Neural progenitor cell (in vitro differentiated cells): ENCODE measurements at regions not wholly inside any gene's neighbourhood (a gene's known extent, or its start where the extent isn't known, plus 50 kb on each side); places are given as distances from the start of the nearest gene placed in this dataset.
"Not testable (repeated sequence)": the region's sequence is repeated elsewhere in the genome, so short reads cannot be mapped to it uniquely, and the experiment has no call there.

Source experiments
- DNase-seq: peaks from one replicate; pipeline ENCODE4 v3.0.0-alpha.2; 2016; ENCODE audit warnings: low spot score
- H2AFZ ChIP-seq: fragments of 200-600 bp; sonication (generic); replicated peaks from 2 replicates; pipeline ENCODE4 v1.6.1; 2016; ENCODE audit warnings: antibody characterized with exemption
- H3F3A ChIP-seq: fragments of 200-600 bp; sonication (generic); 2 replicates; pipeline ENCODE4 v1.6.1; 2016; ENCODE audit warnings: antibody characterized with exemption, low read depth
- H3K27ac ChIP-seq: fragments of 200-600 bp; sonication (generic); 2 replicates; pipeline ENCODE4 v1.5.1; 2016; ENCODE audit warnings: mild to moderate bottlenecking
- H3K27me3 ChIP-seq: fragments of 200-600 bp; sonication (generic); 2 replicates; pipeline ENCODE4 v1.6.1; 2016; ENCODE audit warnings: mild to moderate bottlenecking, moderate library complexity
- H3K36me3 ChIP-seq: fragments of 200-600 bp; sonication (generic); 2 replicates; pipeline ENCODE4 v1.5.1; 2016
- H3K4me1 ChIP-seq: fragments of 200-600 bp; sonication (generic); 2 replicates; pipeline ENCODE4 v1.6.1; 2016; ENCODE audit warnings: mixed run types
- H3K4me2 ChIP-seq: fragments of 200-600 bp; sonication (generic); 2 replicates; pipeline ENCODE4 v1.6.1; 2016
- H3K4me3 ChIP-seq: fragments of 200-600 bp; sonication (generic); 2 replicates; pipeline ENCODE4 v1.5.1; 2016
- H3K79me2 ChIP-seq: fragments of 200-600 bp; sonication (generic); 2 replicates; pipeline ENCODE4 v1.6.1; 2016; ENCODE audit warnings: low read depth
- H3K9ac ChIP-seq: fragments of 200-600 bp; sonication (generic); 2 replicates; pipeline ENCODE4 v1.6.1; 2016
- H3K9me3 ChIP-seq: fragments of 200-600 bp; sonication (generic); 2 replicates; pipeline ENCODE4 v1.5.1; 2016; ENCODE audit warnings: low read depth
- H4K20me1 ChIP-seq: fragments of 200-600 bp; sonication (generic); 2 replicates; pipeline ENCODE4 v1.6.1; 2016; ENCODE audit warnings: low read depth
- H3K27ac Mint-ChIP-seq: 3 replicates; pipeline ENCODE4 v1.8.0; 2021; ENCODE audit warnings: mixed read lengths
- H3K27me3 Mint-ChIP-seq: 2 replicates; pipeline ENCODE4 v1.8.0; 2022; ENCODE audit warnings: low read depth, mild to moderate bottlenecking, inconsistent platforms, moderate library complexity, mixed read lengths; ENCODE audit not compliant: insufficient read depth
- H3K36me3 Mint-ChIP-seq: 3 replicates; pipeline ENCODE4 v1.8.0; 2021; ENCODE audit warnings: mixed read lengths
- H3K4me1 Mint-ChIP-seq: 3 replicates; pipeline ENCODE4 v1.8.0; 2021; ENCODE audit warnings: mixed read lengths
- H3K4me3 Mint-ChIP-seq: 3 replicates; pipeline ENCODE4 v1.8.0; 2021; ENCODE audit warnings: mild to moderate bottlenecking, moderate library complexity, mixed read lengths
- H3K9me3 Mint-ChIP-seq: 3 replicates; pipeline ENCODE4 v1.8.0; 2020; ENCODE audit warnings: mixed read lengths
- CTCF ChIP-seq: fragments of 200-600 bp; sonication (generic); IDR thresholded peaks from 2 replicates; pipeline ENCODE4 v1.5.1; 2017; ENCODE audit warnings: antibody characterized with exemption, mild to moderate bottlenecking
- EZH2 ChIP-seq: fragments of 200-600 bp; sonication (generic); IDR thresholded peaks from 2 replicates; pipeline ENCODE4 v1.6.1; 2017; ENCODE audit warnings: antibody characterized with exemption, mild to moderate bottlenecking, moderate library complexity
- EZH2phosphoT487 ChIP-seq: fragments of 200-600 bp; sonication (generic); IDR thresholded peaks from 2 replicates; pipeline ENCODE4 v1.6.1; 2017; ENCODE audit warnings: antibody characterized with exemption

- Mint-ChIP-seq H3K4me3 (no peak overlapping the region), H3K27ac (no peak overlapping the region), H3K27me3 (no peaks in the 10 kb centered on the region), H3K9me3 (peaks cover 11% of the 10 kb centered on the region), H3K36me3 (no peaks in the 10 kb centered on the region), H3K4me1 (no peaks in the 10 kb centered on the region)
- Histone ChIP-seq H3K9me3 (no peaks in the 10 kb centered on the region), H3K4me1 (no peaks in the 10 kb centered on the region), H4K20me1 (no peaks in the 10 kb centered on the region), H3K27ac (no peak overlapping the region), H3K4me2 (no peak overlapping the region), H3K36me3 (no peaks in the 10 kb centered on the region), H3F3A (no peaks in the 10 kb centered on the region), H3K9ac (no peak overlapping the region), H3K27me3 (no peaks in the 10 kb centered on the region), H3K4me3 (no peak overlapping the region), H3K79me2 (no peaks in the 10 kb centered on the region), H2AFZ (no peak overlapping the region)
- no peak for TF ChIP-seq EZH2phosphoT487
- no peak for DNase-seq
Measured at GRCh38 chr7:50908628-50909290, 126.1 kb upstream of the GRB10 start.

- H3K27me3 ChIP-seq, H3K9me3 ChIP-seq, H3K4me1 ChIP-seq, H4K20me1 ChIP-seq, H3K4me1 Mint-ChIP-seq, H3K4me2 ChIP-seq, H3K36me3 ChIP-seq, H3K4me3 Mint-ChIP-seq, H3F3A ChIP-seq, H3K9me3 Mint-ChIP-seq, H3K4me3 ChIP-seq, H3K27ac ChIP-seq, DNase-seq, H3K36me3 Mint-ChIP-seq, H3K27me3 Mint-ChIP-seq, H3K9ac ChIP-seq, H3K79me2 ChIP-seq: not testable (repeated sequence)
- H2AFZ ChIP-seq, result peak overlapping the region; percentile 90
- peak overlapping the region; percentile 37 for H3K27ac Mint-ChIP-seq
Measured at GRCh38 chr7:50898604-50899477, 116.1 kb upstream of the GRB10 start.

GRCh38 chr7:50887061-50887460 lies 104.4 kb upstream of the GRB10 start:
- not testable (repeated sequence) for H3K4me1 ChIP-seq, H3K27me3 ChIP-seq, H3K36me3 Mint-ChIP-seq, H4K20me1 ChIP-seq, H3K9me3 ChIP-seq, H3F3A ChIP-seq, H3K27me3 Mint-ChIP-seq, H3K9me3 Mint-ChIP-seq, H3K4me2 ChIP-seq, H3K9ac ChIP-seq, H3K27ac Mint-ChIP-seq, H3K79me2 ChIP-seq, H3K4me1 Mint-ChIP-seq, DNase-seq, H3K36me3 ChIP-seq, H3K27ac ChIP-seq, H3K4me3 ChIP-seq, H3K4me3 Mint-ChIP-seq
- peak overlapping the region; percentile 95 for H2AFZ ChIP-seq

- H2AFZ ChIP-seq, result peak overlapping the region; percentile 72
- no peak overlapping the region for H3K27ac ChIP-seq
- H3K36me3 Mint-ChIP-seq, result no peaks in the 10 kb centered on the region
- H3K79me2 ChIP-seq, result no peaks in the 10 kb centered on the region
- H3K27me3 Mint-ChIP-seq, result peaks cover 6% of the 10 kb centered on the region
- H3K9me3 ChIP-seq, result no peaks in the 10 kb centered on the region
- no peaks in the 10 kb centered on the region for H4K20me1 ChIP-seq
- H3K27me3 ChIP-seq, result no peaks in the 10 kb centered on the region
- peaks cover 4% of the 10 kb centered on the region for H3K9me3 Mint-ChIP-seq
- no peak overlapping the region for H3K4me3 ChIP-seq
- H3K4me2 ChIP-seq, result no peak overlapping the region
- H3F3A ChIP-seq, result no peaks in the 10 kb centered on the region
- H3K36me3 ChIP-seq, result no peaks in the 10 kb centered on the region
- peaks cover 4% of the 10 kb centered on the region for H3K4me1 Mint-ChIP-seq
- no peak overlapping the region for H3K4me3 Mint-ChIP-seq
- no peak overlapping the region for H3K9ac ChIP-seq
- no peak overlapping the region for H3K27ac Mint-ChIP-seq
- H3K4me1 ChIP-seq, result no peaks in the 10 kb centered on the region
- no peak for DNase-seq
- TF ChIP-seq EZH2phosphoT487 (no peak), EZH2 (no peak), CTCF (no peak)
Measured at GRCh38 chr7:50872437-50872836, 89.7 kb upstream of the GRB10 start.
